ENCODE measurements at regions not wholly inside any gene's neighbourhood (a gene's known extent, or its start where the extent isn't known, plus 50 kb on each side); places are given as distances from the start of the nearest gene placed in this dataset.

DNA sequence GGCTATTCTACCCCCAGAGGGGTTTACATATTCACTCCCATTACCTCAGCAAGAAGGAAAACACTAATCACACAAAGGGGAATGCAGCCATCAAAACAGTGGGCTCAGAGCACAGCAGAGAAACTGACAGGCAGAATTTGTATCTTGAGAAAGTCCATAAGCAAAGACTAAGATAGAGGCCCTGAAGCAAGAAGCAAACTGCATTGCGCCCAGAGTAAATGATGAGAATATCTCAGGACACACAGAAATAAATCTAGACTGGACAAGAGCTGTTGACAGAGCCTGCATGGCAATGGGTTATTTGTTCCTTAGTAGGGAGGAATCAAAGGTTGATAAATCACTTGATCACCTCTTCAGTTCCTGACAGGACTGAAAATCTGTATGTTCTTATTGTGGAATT is 440.7 kb upstream of the CELF2 start:
- Histone ChIP-seq H3K9ac (ENCODE audit: low read depth in 1 of 2, low read length in 2 of 2) (no peak overlapping the region), H3K36me3 (ENCODE audit: control insufficient read depth in 4 of 4, insufficient read depth in 3 of 4, low read depth in 1 of 4, low read length in 3 of 4) (no peaks in the 10 kb centered on the region), H3K27ac (ENCODE audit: low read depth in 1 of 2, low read length in 2 of 2) (no peak overlapping the region), H3K4me1 (ENCODE audit: control insufficient read depth in 4 of 4, insufficient read depth in 4 of 4, low read length in 3 of 4) (no peaks in the 10 kb centered on the region), H3K4me3 (ENCODE audit: low read depth in 1 of 3, low read length in 3 of 3) (no peak overlapping the region), H3K9me3 (ENCODE audit: control insufficient read depth in 4 of 4, low read length in 3 of 4) (no peaks in the 10 kb centered on the region), H3K27me3 (ENCODE audit: control insufficient read depth in 4 of 4, insufficient read depth in 4 of 4, low read length in 3 of 4) (no peaks in the 10 kb centered on the region)
- TF ChIP-seq JUND (IDR thresholded peaks at IDR 0.05): no peak
- TF ChIP-seq FOXA1 (IDR thresholded peaks at IDR 0.05): no peak
- TF ChIP-seq REST (IDR thresholded peaks at IDR 0.05): no peak
- TF ChIP-seq RAD21 (IDR thresholded peaks at IDR 0.05): no peak
- no peak for TF ChIP-seq RXRA (IDR thresholded peaks at IDR 0.05)
- TF ChIP-seq CTCF (IDR thresholded peaks at IDR 0.05; ENCODE audit: low read depth, low read length, missing input control): no peak
- TF ChIP-seq FOXA2 (IDR thresholded peaks at IDR 0.05): no peak
- no peak for TF ChIP-seq GABPA (IDR thresholded peaks at IDR 0.05 in 1 of 2, conservative IDR thresholded peaks at IDR 0.05 in 1 of 2)
- no peak for TF ChIP-seq HNF4A (conservative IDR thresholded peaks at IDR 0.05)
- TF ChIP-seq, protein P1, sequence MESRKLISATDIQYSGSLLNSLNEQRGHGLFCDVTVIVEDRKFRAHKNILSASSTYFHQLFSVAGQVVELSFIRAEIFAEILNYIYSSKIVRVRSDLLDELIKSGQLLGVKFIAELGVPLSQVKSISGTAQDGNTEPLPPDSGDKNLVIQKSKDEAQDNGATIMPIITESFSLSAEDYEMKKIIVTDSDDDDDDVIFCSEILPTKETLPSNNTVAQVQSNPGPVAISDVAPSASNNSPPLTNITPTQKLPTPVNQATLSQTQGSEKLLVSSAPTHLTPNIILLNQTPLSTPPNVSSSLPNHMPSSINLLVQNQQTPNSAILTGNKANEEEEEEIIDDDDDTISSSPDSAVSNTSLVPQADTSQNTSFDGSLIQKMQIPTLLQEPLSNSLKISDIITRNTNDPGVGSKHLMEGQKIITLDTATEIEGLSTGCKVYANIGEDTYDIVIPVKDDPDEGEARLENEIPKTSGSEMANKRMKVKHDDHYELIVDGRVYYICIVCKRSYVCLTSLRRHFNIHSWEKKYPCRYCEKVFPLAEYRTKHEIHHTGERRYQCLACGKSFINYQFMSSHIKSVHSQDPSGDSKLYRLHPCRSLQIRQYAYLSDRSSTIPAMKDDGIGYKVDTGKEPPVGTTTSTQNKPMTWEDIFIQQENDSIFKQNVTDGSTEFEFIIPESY (IDR thresholded peaks at IDR 0.05): no peak
- TF ChIP-seq, protein P2, sequence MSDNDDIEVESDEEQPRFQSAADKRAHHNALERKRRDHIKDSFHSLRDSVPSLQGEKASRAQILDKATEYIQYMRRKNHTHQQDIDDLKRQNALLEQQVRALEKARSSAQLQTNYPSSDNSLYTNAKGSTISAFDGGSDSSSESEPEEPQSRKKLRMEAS (IDR thresholded peaks at IDR 0.05): no peak
- TF ChIP-seq YY1 (IDR thresholded peaks at IDR 0.05): no peak
- TF ChIP-seq, protein P3, sequence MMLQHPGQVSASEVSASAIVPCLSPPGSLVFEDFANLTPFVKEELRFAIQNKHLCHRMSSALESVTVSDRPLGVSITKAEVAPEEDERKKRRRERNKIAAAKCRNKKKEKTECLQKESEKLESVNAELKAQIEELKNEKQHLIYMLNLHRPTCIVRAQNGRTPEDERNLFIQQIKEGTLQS (IDR thresholded peaks at IDR 0.05): no peak
- TF ChIP-seq EGR1 (IDR thresholded peaks at IDR 0.05; ENCODE audit: low read depth in 2 of 2): no peak
- TF ChIP-seq NR2F2 (IDR thresholded peaks at IDR 0.05): no peak
- no peak for TF ChIP-seq TAF1 (conservative IDR thresholded peaks at IDR 0.05)
- TF ChIP-seq HNF4G (IDR thresholded peaks at IDR 0.05): no peak
- TF ChIP-seq SP1 (IDR thresholded peaks at IDR 0.05): no peak
- DNase-seq (ENCODE audit: low spot score): no peak
- 88% methylated on average over 1 of the region's 1 CpG for WGBS
